Caco-2 (cell line): ENCODE measurements at regions not wholly inside any gene's neighbourhood (a gene's known extent, or its start where the extent isn't known, plus 50 kb on each side); places are given as distances from the start of the nearest gene placed in this dataset.

Experiments used
- BruUV-seq: library from RNA; stranded (reverse); fragments of 400-500 nt; replicated peaks from 2 replicates; lab custom pipeline; 2021; lab: Mats Ljungman, UMichigan
- CTCF ChIA-PET: fragments of 300-600 bp; sonication (Branson Sonifier 250); formaldehyde crosslinking; loops from one replicate; lab custom pipeline; 2022; ENCODE audit warnings: antibody characterized with exemption; lab: Charles Lee
- POLR2A ChIA-PET: fragments of 300-600 bp; sonication (Branson Sonifier 250); formaldehyde crosslinking; loops from one replicate; lab custom pipeline; 2022; ENCODE audit warnings: antibody characterized with exemption; lab: Charles Lee
- DNase-seq, 2 experiments: peaks; one replicate each; pipeline versions ENCODE4 v3.0.0 to v3.0.0-alpha.2; 2020 to 2022
- H3K27me3 ChIP-seq: replicated peaks from 2 replicates; pipeline ENCODE4 v1.6.0; 2011; ENCODE audit warnings: low read length; ENCODE audit not compliant: control insufficient read depth, insufficient read depth
- H3K36me3 ChIP-seq: 2 replicates; pipeline ENCODE4 v1.5.1; 2011; ENCODE audit warnings: low read length; ENCODE audit not compliant: control insufficient read depth, insufficient read depth
- H3K4me1 ChIP-seq: fragments of 250-450 bp; sonication (Bioruptor Pico); 2 replicates; pipeline ENCODE4 v1.5.1; 2020; ENCODE audit warnings: mild to moderate bottlenecking
- H3K4me3 ChIP-seq: 2 replicates; pipeline ENCODE4 v1.5.1; 2011; ENCODE audit warnings: low read depth, mild to moderate bottlenecking, control low read depth, low read length
- H3K9me3 ChIP-seq: fragments of 250-450 bp; sonication (Bioruptor Pico); 2 replicates; pipeline ENCODE4 v1.5.1; 2020; ENCODE audit warnings: mild to moderate bottlenecking, moderate library complexity
- H3K27ac Mint-ChIP-seq: one replicate; pipeline ENCODE4 v1.8.0; 2022; ENCODE audit warnings: mixed read lengths; ENCODE audit not compliant: unreplicated experiment
- H3K27me3 Mint-ChIP-seq: one replicate; pipeline ENCODE4 v1.8.0; 2022; ENCODE audit warnings: mixed read lengths; ENCODE audit not compliant: insufficient read depth, unreplicated experiment
- H3K36me3 Mint-ChIP-seq: one replicate; pipeline ENCODE4 v1.8.0; 2022; ENCODE audit warnings: mild to moderate bottlenecking, mixed read lengths; ENCODE audit not compliant: insufficient read depth, unreplicated experiment
- H3K4me1 Mint-ChIP-seq: one replicate; pipeline ENCODE4 v1.8.0; 2022; ENCODE audit warnings: low read depth, mixed read lengths; ENCODE audit not compliant: unreplicated experiment
- H3K4me3 Mint-ChIP-seq: one replicate; pipeline ENCODE4 v1.8.0; 2022; ENCODE audit warnings: mild to moderate bottlenecking, moderate library complexity, mixed read lengths; ENCODE audit not compliant: unreplicated experiment
- H3K9me3 Mint-ChIP-seq: one replicate; pipeline ENCODE4 v1.8.0; 2022; ENCODE audit warnings: mixed read lengths; ENCODE audit not compliant: unreplicated experiment
- CTCF ChIP-seq, 2 experiments: fragments of 200-600 bp in 1 of 2; IDR thresholded peaks; 1 replicate in 1 of 2; 2 replicates in 1 of 2; pipeline versions ENCODE4 v1.5.1 to v1.8.0; 2011 to 2022; ENCODE audit warnings: antibody characterized with exemption in 1 of 2, control low read depth in 1 of 2, inconsistent platforms in 1 of 2, low read depth in 1 of 2, low read length in 1 of 2, mild to moderate bottlenecking in 1 of 2, moderate library complexity in 1 of 2; ENCODE audit not compliant: insufficient read depth in 1 of 2, severe bottlenecking in 1 of 2, unreplicated experiment in 1 of 2
- intact Hi-C: fragments of 100-400 bp; cut with micrococcal nuclease; formaldehyde crosslinking; loops from one replicate; pipeline ENCODE4 v1.10.0; 2022; ENCODE audit not compliant: unreplicated experiment

DNA sequence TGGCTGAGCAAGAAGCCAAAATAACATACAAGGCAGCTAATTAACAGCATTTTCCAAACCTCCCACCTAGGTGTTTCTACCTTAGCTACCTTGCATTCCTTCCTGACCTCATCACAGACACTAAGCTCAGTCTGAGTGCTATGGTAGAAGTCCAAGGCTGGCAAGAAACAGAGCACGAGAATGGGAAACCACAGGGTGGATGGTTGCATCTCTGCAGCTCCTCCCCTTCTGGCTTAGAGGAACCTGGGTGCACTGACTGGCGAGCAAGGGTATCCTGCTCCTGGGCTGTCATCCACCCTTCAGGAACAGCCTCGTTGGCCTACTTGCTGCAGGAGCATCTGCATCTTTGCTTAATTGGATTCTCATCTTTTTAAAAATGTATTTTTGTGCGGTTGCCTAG lies 73.1 kb upstream of the KIRREL3 start:
- H3K27ac Mint-ChIP-seq: no peak overlapping the region
- H3K27me3 ChIP-seq: no peaks in the 10 kb centered on the region; the same call in 1 of the 2 replicates
- H3K36me3 ChIP-seq: no peaks in the 10 kb centered on the region
- no peaks in the 10 kb centered on the region for H3K4me1 ChIP-seq
- H3K9me3 ChIP-seq: no peaks in the 10 kb centered on the region
- no peak for TF ChIP-seq CTCF (IDR thresholded peaks at IDR 0.05; ENCODE audit: insufficient read depth in 1 of 2, low read depth in 1 of 2, low read length in 1 of 2, severe bottlenecking in 1 of 2, unreplicated experiment in 1 of 2)
- no TSS peak for BruUV-seq
- no peak for DNase-seq
- H3K27me3 Mint-ChIP-seq: peaks cover 24% of the 10 kb centered on the region
- intact Hi-C loops: loop anchor here (1.0 kb wide), 3 partner anchors 56 to 632 kb away; no protein-coding TSS in a partner anchor
- H3K4me3 ChIP-seq: no peak overlapping the region
- CTCF ChIA-PET: interaction anchor here (0.6 to 1.6 kb wide), 5 partner anchors 357 to 763 kb away, joined by 3 to 15 read pairs (median 3); no protein-coding TSS in a partner anchor
- H3K4me1 Mint-ChIP-seq: no peaks in the 10 kb centered on the region
- H3K4me3 Mint-ChIP-seq: no peak overlapping the region
- H3K36me3 Mint-ChIP-seq: no peaks in the 10 kb centered on the region
- H3K9me3 Mint-ChIP-seq: no peaks in the 10 kb centered on the region
- POLR2A ChIA-PET: no interaction called here

- no peaks in the 10 kb centered on the region for H3K36me3 Mint-ChIP-seq
- no peak overlapping the region for H3K4me3 Mint-ChIP-seq
- TF ChIP-seq CTCF (IDR thresholded peaks at IDR 0.05; ENCODE audit: insufficient read depth in 1 of 2, low read depth in 1 of 2, low read length in 1 of 2, severe bottlenecking in 1 of 2, unreplicated experiment in 1 of 2): no peak
- H3K4me1 ChIP-seq: no peaks in the 10 kb centered on the region
- H3K9me3 ChIP-seq: no peaks in the 10 kb centered on the region
- POLR2A ChIA-PET: no interaction called here
- no peaks in the 10 kb centered on the region for H3K27me3 ChIP-seq
- peaks cover 25% of the 10 kb centered on the region for H3K27me3 Mint-ChIP-seq
- CTCF ChIA-PET: no interaction called here
- intact Hi-C loops: no loop called here
- no peaks in the 10 kb centered on the region for H3K4me1 Mint-ChIP-seq
- no TSS peak for BruUV-seq
- no peaks in the 10 kb centered on the region for H3K9me3 Mint-ChIP-seq
- H3K27ac Mint-ChIP-seq: no peak overlapping the region
- no peak for DNase-seq
- H3K4me3 ChIP-seq: no peak overlapping the region
- H3K36me3 ChIP-seq: no peaks in the 10 kb centered on the region
These were observed 71.0 kb upstream of the KIRREL3 start for GRCh38 chr11:127071606-127072005.

- H3K4me3 Mint-ChIP-seq: no peak overlapping the region
- Histone ChIP-seq H3K27me3 (no peaks in the 10 kb centered on the region), H3K4me1 (no peaks in the 10 kb centered on the region), H3K4me3 (no peak overlapping the region), H3K36me3 (no peaks in the 10 kb centered on the region), H3K9me3 (no peaks in the 10 kb centered on the region)
- no peaks in the 10 kb centered on the region for H3K9me3 Mint-ChIP-seq
- POLR2A ChIA-PET: no interaction called here
- H3K27ac Mint-ChIP-seq: no peak overlapping the region
- BruUV-seq: no TSS peak
- DNase-seq: no peak
- no peaks in the 10 kb centered on the region for H3K36me3 Mint-ChIP-seq
- TF ChIP-seq CTCF (IDR thresholded peaks at IDR 0.05; ENCODE audit: insufficient read depth in 1 of 2, low read depth in 1 of 2, low read length in 1 of 2, severe bottlenecking in 1 of 2, unreplicated experiment in 1 of 2): no peak
- peaks cover 21% of the 10 kb centered on the region for H3K27me3 Mint-ChIP-seq
- H3K4me1 Mint-ChIP-seq: no peaks in the 10 kb centered on the region
- intact Hi-C loops: no loop called here
- CTCF ChIA-PET: no interaction called here
These were observed 70.2 kb upstream of the KIRREL3 start for GRCh38 chr11:127070808-127071207.
